HCT116 (cell line): ENCODE measurements at regions not wholly inside any gene's neighbourhood (a gene's known extent, or its start where the extent isn't known, plus 50 kb on each side); places are given as distances from the start of the nearest gene placed in this dataset.

Source experiments
- CTCF ChIP-seq, 3 experiments: fragments of 200-600 bp in 1 of 3; sonication (generic) in 1 of 3; IDR thresholded peaks in 2 of 3; conservative IDR thresholded peaks in 1 of 3; 2 replicates each; pipeline ENCODE4 v1.5.1; 2012 to 2017; ENCODE audit warnings: low read depth in 2 of 3, low read length in 2 of 3, antibody characterized with exemption in 1 of 3, borderline replicate concordance in 1 of 3, control low read depth in 1 of 3, mild to moderate bottlenecking in 1 of 3, mixed read lengths in 1 of 3, mixed run types in 1 of 3, moderate library complexity in 1 of 3; ENCODE audit not compliant: insufficient read depth in 1 of 3
- EZH2 ChIP-seq: fragments of 200-600 bp; sonication (generic); IDR thresholded peaks from 2 replicates; pipeline ENCODE4 v1.6.1; 2017; ENCODE audit warnings: antibody characterized with exemption, mixed run types
- EZH2phosphoT487 ChIP-seq: fragments of 200-600 bp; IDR thresholded peaks from 2 replicates; pipeline ENCODE4 v1.6.1; 2018; ENCODE audit warnings: antibody characterized with exemption, borderline replicate concordance
- FOSL1 ChIP-seq: IDR thresholded peaks from 2 replicates; pipeline ENCODE4 v1.6.1; 2012; ENCODE audit warnings: low read depth
- JUND ChIP-seq: IDR thresholded peaks from 2 replicates; pipeline ENCODE4 v1.6.1; 2012
- POLR2A ChIP-seq: IDR thresholded peaks from 2 replicates; pipeline ENCODE4 v1.7.0; 2011; ENCODE audit warnings: borderline replicate concordance; ENCODE audit not compliant: insufficient read depth, insufficient read length; ENCODE audit errors: extremely low read depth
- POLR2AphosphoS5 ChIP-seq: IDR thresholded peaks from 2 replicates; pipeline ENCODE4 v1.6.1; 2011; ENCODE audit warnings: mild to moderate bottlenecking, low read depth, low read length, moderate library complexity
- RAD21 ChIP-seq: IDR thresholded peaks from 2 replicates; pipeline ENCODE4 v1.6.1; 2012; ENCODE audit warnings: low read depth, mild to moderate bottlenecking
- SP1 ChIP-seq: IDR thresholded peaks from 2 replicates; pipeline ENCODE4 v1.6.1; 2012; ENCODE audit warnings: low read depth
- ZFX ChIP-seq: fragments of 450-650 bp; IDR thresholded peaks from 2 replicates; pipeline ENCODE4 v1.6.1; 2017
- ZNF274 ChIP-seq: fragments of 200-500 bp; sonication (Bioruptor generic); IDR thresholded peaks from 2 replicates; pipeline ENCODE4 v1.6.1; 2014; ENCODE audit warnings: mild to moderate bottlenecking, low read depth, low read length, inconsistent platforms

GRCh38 chr19:28067882-28068281 lies 1145.1 kb downstream of the UQCRFS1 start:
- TF ChIP-seq CTCF (IDR thresholded peaks at IDR 0.05 in 2 of 3, conservative IDR thresholded peaks at IDR 0.05 in 1 of 3; ENCODE audit: borderline replicate concordance in 1 of 3, insufficient read depth in 1 of 3, low read depth in 2 of 3, low read length in 2 of 3) (no peak), EZH2phosphoT487 (no peak), EZH2 (no peak), FOSL1 (no peak), POLR2A (no peak), POLR2AphosphoS5 (no peak), SP1 (no peak), ZNF274 (no peak), ZFX (no peak), RAD21 (no peak), JUND (no peak)
